ENCODE measurements at regions not wholly inside any gene's neighbourhood (a gene's known extent, or its start where the extent isn't known, plus 50 kb on each side); places are given as distances from the start of the nearest gene placed in this dataset.

- ChIA-PET POLR2A (no interaction called here), CTCF (no interaction called here)
These were observed 246.2 kb downstream of the LRFN2 start for GRCh38 chr6:40340957-40341356.

GRCh38 chr6:40340196-40340595 is 247.0 kb downstream of the LRFN2 start:
- no peak for DNase-seq (ENCODE audit: low read depth, low spot score)
- CTCF ChIA-PET: no interaction called here

More at GRCh38 chr6:40340957-40341356, 246.2 kb downstream of the LRFN2 start:
- no peak for TF ChIP-seq CTCF (IDR thresholded peaks at IDR 0.05; ENCODE audit: insufficient read depth, low read length, missing control alignments)
- no peak for DNase-seq (ENCODE audit: low read depth, low spot score)
- H3K4me3 ChIP-seq (ENCODE audit: low read depth, low read length): no peak overlapping the region

GRCh38 chr6:40338306-40338705 is 248.9 kb downstream of the LRFN2 start:
- ChIA-PET POLR2A (no interaction called here), CTCF (no interaction called here)
- DNase-seq (ENCODE audit: low read depth, low spot score): no peak
- H3K4me3 ChIP-seq (ENCODE audit: low read depth, low read length): no peak overlapping the region
- TF ChIP-seq CTCF (IDR thresholded peaks at IDR 0.05; ENCODE audit: insufficient read depth, low read length, missing control alignments): no peak

More at GRCh38 chr6:40340196-40340595, 247.0 kb downstream of the LRFN2 start:
- H3K4me3 ChIP-seq (ENCODE audit: low read depth, low read length): no peak overlapping the region
- TF ChIP-seq CTCF (IDR thresholded peaks at IDR 0.05; ENCODE audit: insufficient read depth, low read length, missing control alignments): no peak
- POLR2A ChIA-PET: no interaction called here

- no peak for TF ChIP-seq CTCF (IDR thresholded peaks at IDR 0.05; ENCODE audit: insufficient read depth, low read length, missing control alignments)
- ChIA-PET POLR2A (no interaction called here), CTCF (no interaction called here)
- DNase-seq (ENCODE audit: low read depth, low spot score): no peak
- H3K4me3 ChIP-seq (ENCODE audit: low read depth, low read length): no peak overlapping the region
These were observed 250.0 kb downstream of the LRFN2 start for GRCh38 chr6:40336940-40337760.

GRCh38 chr6:40336296-40336695 is 250.9 kb downstream of the LRFN2 start:
- no peak overlapping the region for H3K4me3 ChIP-seq (ENCODE audit: low read depth, low read length)
- no peak for TF ChIP-seq CTCF (IDR thresholded peaks at IDR 0.05; ENCODE audit: insufficient read depth, low read length, missing control alignments)
- CTCF ChIA-PET: no interaction called here
- no peak for DNase-seq (ENCODE audit: low read depth, low spot score)
- POLR2A ChIA-PET: no interaction called here

- DNase-seq (ENCODE audit: low read depth, low spot score): no peak
- ChIA-PET POLR2A (no interaction called here), CTCF (no interaction called here)
- H3K4me3 ChIP-seq (ENCODE audit: low read depth, low read length): no peak overlapping the region
- no peak for TF ChIP-seq CTCF (IDR thresholded peaks at IDR 0.05; ENCODE audit: insufficient read depth, low read length, missing control alignments)
These were observed 252.5 kb downstream of the LRFN2 start for GRCh38 chr6:40334496-40335270.

Data from AG04449 (cell line).